Muscle layer of colon (tissue), 2 donors: ENCODE measurements at regions not wholly inside any gene's neighbourhood (a gene's known extent, or its start where the extent isn't known, plus 50 kb on each side); places are given as distances from the start of the nearest gene placed in this dataset.

Experiments
- H3K27ac ChIP-seq: one replicate; pipeline ENCODE4 v1.7.0; 2013; ENCODE audit warnings: low read depth, mild to moderate bottlenecking, low read length, moderate library complexity
- H3K27me3 ChIP-seq, 2 donors: one replicate each; pipeline ENCODE4 v1.7.0; 2013; ENCODE audit warnings: low read length in 2 of 2, mild to moderate bottlenecking in 2 of 2; ENCODE audit not compliant: insufficient read depth in 2 of 2, control insufficient read depth in 1 of 2
- H3K36me3 ChIP-seq: one replicate; pipeline ENCODE4 v1.7.0; 2013; ENCODE audit warnings: mild to moderate bottlenecking, low read length; ENCODE audit not compliant: insufficient read depth
- H3K4me1 ChIP-seq: one replicate; pipeline ENCODE4 v1.7.0; 2013; ENCODE audit warnings: mild to moderate bottlenecking, low read length; ENCODE audit not compliant: insufficient read depth
- H3K4me3 ChIP-seq, 2 donors: one replicate each; pipeline ENCODE4 v1.7.0; 2013; ENCODE audit warnings: low read length in 2 of 2, low read depth in 1 of 2, mild to moderate bottlenecking in 1 of 2, moderate library complexity in 1 of 2
- H3K9ac ChIP-seq: one replicate; pipeline ENCODE4 v1.7.0; 2013; ENCODE audit warnings: low read length
- H3K9me3 ChIP-seq: one replicate; pipeline ENCODE4 v1.7.0; 2013; ENCODE audit warnings: mild to moderate bottlenecking, low read length
- donor health status: abdominal sarcoma.
- donor health status: Adenocarcinoma of cecum.

DNA sequence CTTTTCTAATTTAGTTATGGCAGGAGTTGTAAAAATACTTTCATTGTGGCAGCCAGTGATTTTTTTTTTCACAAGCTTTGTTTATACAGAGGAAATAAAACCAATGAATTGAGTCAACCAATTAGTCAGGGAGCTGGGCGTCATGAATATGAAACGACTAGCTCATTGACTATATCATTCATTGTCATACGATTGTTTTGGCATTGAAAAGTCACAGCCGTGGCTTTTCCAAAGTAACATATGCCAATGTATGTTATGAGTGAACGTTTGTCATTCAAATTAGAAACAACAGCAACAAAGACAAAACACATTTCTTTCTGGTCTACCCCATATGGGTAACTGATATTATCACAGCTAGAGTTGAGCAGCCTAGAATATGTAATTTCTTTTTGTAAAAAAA, 810.6 kb downstream of the EPHA7 start:
- Histone ChIP-seq H3K4me1 (no peaks in the 10 kb centered on the region), H3K27ac (no peak overlapping the region), H3K9me3 (no peaks in the 10 kb centered on the region), H3K4me3 (no peak overlapping the region), H3K27me3 (no peaks in the 10 kb centered on the region), H3K36me3 (no peaks in the 10 kb centered on the region), H3K9ac (no peak overlapping the region)

DNA sequence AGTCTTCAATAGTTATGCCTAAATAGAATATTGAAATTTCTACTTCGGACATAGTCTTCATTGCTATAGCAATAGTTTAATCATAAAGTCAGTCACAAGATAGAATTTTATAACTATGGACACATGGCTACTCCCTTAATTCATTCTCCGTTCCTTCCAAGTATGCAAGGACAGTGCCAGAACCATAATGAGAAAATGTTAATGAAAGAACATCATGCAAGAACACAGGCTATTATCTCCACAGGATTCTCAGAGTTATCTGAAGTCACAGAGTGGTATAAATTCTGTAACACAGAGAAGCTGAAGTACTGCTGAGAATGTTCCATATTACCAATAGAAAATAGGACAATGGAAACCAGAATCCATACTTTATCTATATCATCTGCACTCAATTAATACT, 826.2 kb downstream of the EPHA7 start:
- no peaks in the 10 kb centered on the region for H3K36me3 ChIP-seq
- no peaks in the 10 kb centered on the region for H3K27me3 ChIP-seq
- no peak overlapping the region for H3K9ac ChIP-seq
- H3K9me3 ChIP-seq, result no peaks in the 10 kb centered on the region
- H3K4me1 ChIP-seq, result no peaks in the 10 kb centered on the region
- H3K27ac ChIP-seq, result no peak overlapping the region
- no peak overlapping the region for H3K4me3 ChIP-seq

DNA sequence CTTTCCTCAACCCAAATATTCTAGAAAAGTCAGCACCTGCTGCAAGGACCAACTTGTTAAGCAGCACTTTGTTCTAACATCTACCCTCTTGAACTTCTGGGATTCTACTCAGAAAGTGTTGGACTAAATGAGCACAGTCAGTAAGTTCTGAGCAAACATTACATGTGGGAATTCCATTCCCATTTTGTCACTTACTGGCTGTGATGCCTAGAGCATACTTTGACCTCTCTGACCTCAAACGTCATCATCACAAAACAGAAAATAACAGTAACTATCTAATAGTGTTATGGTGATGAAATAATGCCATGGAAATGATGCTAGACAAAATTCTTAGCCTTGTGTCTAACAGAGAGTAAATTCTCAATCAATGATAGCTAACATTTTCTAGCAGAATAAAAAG, 829.4 kb downstream of the EPHA7 start:
- no peaks in the 10 kb centered on the region for H3K9me3 ChIP-seq
- H3K4me1 ChIP-seq, result no peaks in the 10 kb centered on the region
- no peak overlapping the region for H3K9ac ChIP-seq
- no peak overlapping the region for H3K27ac ChIP-seq
- no peaks in the 10 kb centered on the region for H3K36me3 ChIP-seq
- no peaks in the 10 kb centered on the region for H3K27me3 ChIP-seq
- no peak overlapping the region for H3K4me3 ChIP-seq

DNA sequence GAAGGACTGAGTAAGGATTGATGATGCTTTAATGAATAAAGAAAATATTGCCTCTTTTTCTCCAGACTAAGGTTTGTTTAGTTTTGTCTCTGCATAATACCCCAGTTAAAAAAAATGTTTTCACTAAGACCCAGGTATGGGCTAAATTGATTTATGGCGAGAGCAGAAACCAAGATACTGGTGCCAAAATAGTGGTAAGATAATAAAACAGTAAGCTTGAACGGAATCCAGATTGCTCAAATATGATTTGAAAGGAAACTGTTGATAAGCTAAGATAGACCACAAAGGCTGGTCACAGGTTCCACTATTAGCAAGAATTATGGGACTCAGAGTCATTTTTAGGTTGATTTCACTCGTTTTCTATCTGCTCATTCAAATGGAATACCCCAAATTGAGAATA, 831.2 kb downstream of the EPHA7 start:
- no peak overlapping the region for H3K4me3 ChIP-seq
- H3K36me3 ChIP-seq, result no peaks in the 10 kb centered on the region
- H3K9ac ChIP-seq, result no peak overlapping the region
- no peaks in the 10 kb centered on the region for H3K27me3 ChIP-seq
- H3K27ac ChIP-seq, result no peak overlapping the region
- no peaks in the 10 kb centered on the region for H3K4me1 ChIP-seq
- no peaks in the 10 kb centered on the region for H3K9me3 ChIP-seq

- Histone ChIP-seq H3K36me3 (no peaks in the 10 kb centered on the region), H3K4me3 (no peak overlapping the region), H3K4me1 (no peaks in the 10 kb centered on the region), H3K9me3 (no peaks in the 10 kb centered on the region), H3K9ac (no peak overlapping the region), H3K27ac (no peak overlapping the region), H3K27me3 (no peaks in the 10 kb centered on the region)
Observed at GRCh38 chr6:92587525-92587924, 831.8 kb downstream of the EPHA7 start.

DNA sequence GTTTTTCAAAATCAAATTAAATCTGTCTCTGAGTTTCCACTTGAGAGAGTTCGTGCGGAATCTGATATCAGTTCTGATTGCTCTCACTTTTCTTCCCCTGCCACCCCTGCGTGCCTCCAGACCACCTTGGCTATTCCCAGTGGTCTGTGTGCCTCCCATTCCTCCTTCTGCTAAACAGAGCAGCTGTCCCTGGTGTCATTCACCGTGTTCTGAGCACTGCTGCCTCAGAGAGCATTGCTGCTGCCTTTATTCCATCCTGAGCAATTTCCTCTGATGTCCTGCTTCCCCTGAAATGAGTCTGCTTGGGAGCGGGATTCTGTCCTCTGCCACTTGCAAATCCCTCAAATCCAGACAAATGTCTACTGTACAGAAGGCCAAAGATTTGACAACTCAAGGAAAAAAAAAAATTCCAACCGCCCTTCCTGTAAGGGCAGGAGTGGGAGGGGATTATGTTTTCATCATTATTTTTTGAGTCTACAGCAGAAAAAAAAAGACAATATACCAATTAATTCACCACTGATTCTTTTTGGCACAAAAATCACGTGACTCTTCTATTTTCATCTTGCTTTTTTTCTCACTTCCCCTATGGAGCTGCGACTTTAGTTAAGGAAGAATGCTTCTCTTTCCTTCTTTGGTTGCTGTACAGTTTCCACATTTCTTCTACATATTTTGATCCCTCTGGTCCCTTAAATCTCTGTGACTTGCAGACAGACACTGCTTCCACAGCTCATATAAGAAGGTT, 833.0 kb downstream of the EPHA7 start:
- Histone ChIP-seq H3K9me3 (no peaks in the 10 kb centered on the region), H3K36me3 (no peaks in the 10 kb centered on the region), H3K27me3 (no peaks in the 10 kb centered on the region), H3K4me1 (no peaks in the 10 kb centered on the region), H3K9ac (no peak overlapping the region), H3K4me3 (no peak overlapping the region), H3K27ac (no peak overlapping the region)

DNA sequence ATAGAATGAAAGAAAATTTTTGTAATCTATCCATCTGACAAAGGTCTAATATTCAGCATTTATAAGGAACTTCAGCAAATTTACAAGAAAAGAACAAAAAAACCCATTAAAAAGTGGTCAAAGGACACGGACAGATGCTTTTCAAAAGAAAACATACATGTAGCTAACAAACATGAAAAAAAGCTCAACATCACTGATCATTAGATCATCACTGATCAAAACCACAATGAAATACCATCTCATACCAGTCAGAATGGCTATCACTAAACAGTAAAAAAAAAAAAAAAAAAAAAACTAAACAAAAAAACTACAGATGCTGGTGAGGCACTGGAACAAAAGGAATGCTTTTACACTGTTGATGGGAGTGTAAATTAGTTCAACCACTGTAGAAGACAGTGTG, 837.1 kb downstream of the EPHA7 start:
- Histone ChIP-seq H3K9ac (no peak overlapping the region), H3K4me3 (no peak overlapping the region), H3K4me1 (no peaks in the 10 kb centered on the region), H3K27ac (no peak overlapping the region), H3K27me3 (no peaks in the 10 kb centered on the region), H3K9me3 (no peaks in the 10 kb centered on the region), H3K36me3 (no peaks in the 10 kb centered on the region)

GRCh38 chr6:92577077-92577719, 842.2 kb downstream of the EPHA7 start:
- no peaks in the 10 kb centered on the region for H3K4me1 ChIP-seq
- no peaks in the 10 kb centered on the region for H3K27me3 ChIP-seq
- no peaks in the 10 kb centered on the region for H3K9me3 ChIP-seq
- no peaks in the 10 kb centered on the region for H3K36me3 ChIP-seq
- H3K27ac ChIP-seq, result no peak overlapping the region
- H3K4me3 ChIP-seq, result no peak overlapping the region
- H3K9ac ChIP-seq, result no peak overlapping the region

GRCh38 chr6:92568541-92568940, 850.8 kb downstream of the EPHA7 start:
- H3K9ac ChIP-seq, result no peak overlapping the region
- no peaks in the 10 kb centered on the region for H3K9me3 ChIP-seq
- H3K27ac ChIP-seq, result no peak overlapping the region
- H3K27me3 ChIP-seq, result no peaks in the 10 kb centered on the region
- H3K36me3 ChIP-seq, result no peaks in the 10 kb centered on the region
- no peak overlapping the region for H3K4me3 ChIP-seq
- no peaks in the 10 kb centered on the region for H3K4me1 ChIP-seq

GRCh38 chr6:92566632-92567031, 852.7 kb downstream of the EPHA7 start:
- Histone ChIP-seq H3K27ac (no peak overlapping the region), H3K4me3 (no peak overlapping the region), H3K27me3 (no peaks in the 10 kb centered on the region), H3K9ac (no peak overlapping the region), H3K9me3 (no peaks in the 10 kb centered on the region), H3K36me3 (no peaks in the 10 kb centered on the region), H3K4me1 (no peaks in the 10 kb centered on the region)

DNA sequence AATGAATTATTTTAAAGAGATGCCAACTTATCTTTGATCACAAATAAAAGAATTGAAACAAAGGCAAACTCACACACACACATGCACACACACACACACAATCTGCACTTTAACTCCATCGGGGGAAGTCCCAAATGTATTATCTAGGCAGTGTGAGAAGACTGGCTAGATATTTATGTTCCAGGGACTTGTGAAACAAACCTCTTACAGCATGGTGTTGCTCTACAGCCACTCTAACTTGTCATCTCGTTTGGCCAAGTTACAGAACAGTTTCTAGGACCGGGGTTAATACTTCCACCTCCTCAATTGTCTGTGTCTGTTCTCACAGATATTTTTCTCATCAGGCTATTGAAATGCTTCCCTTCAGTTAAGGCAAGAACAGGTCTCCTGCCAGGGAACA, 855.0 kb downstream of the EPHA7 start:
- Histone ChIP-seq H3K9me3 (no peaks in the 10 kb centered on the region), H3K36me3 (no peaks in the 10 kb centered on the region), H3K27ac (no peak overlapping the region), H3K4me1 (no peaks in the 10 kb centered on the region), H3K9ac (no peak overlapping the region), H3K27me3 (no peaks in the 10 kb centered on the region), H3K4me3 (no peak overlapping the region)

DNA sequence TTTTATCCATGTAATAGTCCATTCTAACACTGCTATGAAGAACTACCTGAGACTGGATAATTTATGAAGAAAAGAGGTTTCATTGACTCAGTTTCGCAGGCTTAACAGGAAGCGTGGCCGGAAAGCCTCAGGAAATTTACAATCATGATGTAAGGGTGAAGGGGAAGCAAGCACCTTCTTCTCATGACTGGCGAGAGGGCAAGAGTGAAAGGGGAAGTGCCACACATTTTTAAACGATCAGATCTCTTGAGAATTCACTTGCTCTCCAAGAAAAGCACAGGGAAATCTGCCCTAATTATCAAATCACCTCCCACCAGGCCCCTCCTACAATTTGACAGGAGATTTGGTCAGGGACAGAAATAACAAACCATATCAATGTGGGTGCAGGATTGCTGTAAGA, 859.7 kb downstream of the EPHA7 start:
- no peak overlapping the region for H3K9ac ChIP-seq
- H3K27me3 ChIP-seq, result no peaks in the 10 kb centered on the region
- H3K9me3 ChIP-seq, result no peaks in the 10 kb centered on the region
- H3K36me3 ChIP-seq, result no peaks in the 10 kb centered on the region
- H3K4me3 ChIP-seq, result no peak overlapping the region
- H3K27ac ChIP-seq, result no peak overlapping the region
- H3K4me1 ChIP-seq, result no peaks in the 10 kb centered on the region
